ENCODE measurements at regions not wholly inside any gene's neighbourhood (a gene's known extent, or its start where the extent isn't known, plus 50 kb on each side); places are given as distances from the start of the nearest gene placed in this dataset.

DNA sequence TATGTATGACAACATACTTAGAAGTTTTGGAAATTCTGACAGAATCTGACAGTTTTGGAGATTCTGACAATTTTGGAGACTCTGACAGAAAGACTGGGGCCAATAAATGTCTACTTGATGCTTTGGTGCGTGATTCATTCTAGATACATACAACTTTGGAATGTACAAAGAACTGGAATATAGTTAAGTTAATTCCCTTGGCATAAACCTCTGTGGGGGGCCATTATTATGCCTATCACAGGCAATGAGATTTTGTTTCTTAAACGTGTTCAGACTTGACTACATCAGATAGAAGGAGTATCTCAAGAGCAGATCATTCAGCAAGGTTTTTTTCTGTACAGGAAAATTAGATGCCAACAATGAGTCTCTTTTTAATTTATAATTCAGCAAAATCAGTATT is 617.6 kb upstream of the ZNF717 start:
- TF ChIP-seq, protein P1, sequence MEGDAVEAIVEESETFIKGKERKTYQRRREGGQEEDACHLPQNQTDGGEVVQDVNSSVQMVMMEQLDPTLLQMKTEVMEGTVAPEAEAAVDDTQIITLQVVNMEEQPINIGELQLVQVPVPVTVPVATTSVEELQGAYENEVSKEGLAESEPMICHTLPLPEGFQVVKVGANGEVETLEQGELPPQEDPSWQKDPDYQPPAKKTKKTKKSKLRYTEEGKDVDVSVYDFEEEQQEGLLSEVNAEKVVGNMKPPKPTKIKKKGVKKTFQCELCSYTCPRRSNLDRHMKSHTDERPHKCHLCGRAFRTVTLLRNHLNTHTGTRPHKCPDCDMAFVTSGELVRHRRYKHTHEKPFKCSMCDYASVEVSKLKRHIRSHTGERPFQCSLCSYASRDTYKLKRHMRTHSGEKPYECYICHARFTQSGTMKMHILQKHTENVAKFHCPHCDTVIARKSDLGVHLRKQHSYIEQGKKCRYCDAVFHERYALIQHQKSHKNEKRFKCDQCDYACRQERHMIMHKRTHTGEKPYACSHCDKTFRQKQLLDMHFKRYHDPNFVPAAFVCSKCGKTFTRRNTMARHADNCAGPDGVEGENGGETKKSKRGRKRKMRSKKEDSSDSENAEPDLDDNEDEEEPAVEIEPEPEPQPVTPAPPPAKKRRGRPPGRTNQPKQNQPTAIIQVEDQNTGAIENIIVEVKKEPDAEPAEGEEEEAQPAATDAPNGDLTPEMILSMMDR (IDR thresholded peaks at IDR 0.05; ENCODE audit: low read depth, low read length, missing control alignments), result no peak
- H3K4me3 ChIP-seq (replicated peaks; ENCODE audit: low read depth, low read length), result no peak overlapping the region
- no peak for DNase-seq (ENCODE audit: extremely low read depth, low read depth)

DNA sequence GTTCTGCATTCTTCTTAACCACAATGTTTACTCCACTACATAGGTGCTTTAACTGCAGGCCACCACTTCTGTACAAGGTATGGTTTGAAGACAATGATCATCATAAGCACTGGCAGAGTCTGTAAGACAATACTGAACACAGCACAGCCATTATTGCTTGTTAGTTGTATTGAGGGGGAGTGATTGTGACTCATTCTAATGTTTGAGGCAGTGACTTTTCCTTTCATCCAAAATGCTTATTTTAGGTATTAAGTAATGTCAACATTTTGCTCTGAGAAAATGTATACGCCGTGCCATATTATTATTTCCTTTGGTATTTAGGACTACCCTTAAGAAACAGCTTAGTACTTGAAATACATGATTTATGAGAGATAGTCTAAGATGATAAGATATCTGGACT is 618.2 kb upstream of the ZNF717 start:
- TF ChIP-seq, protein P1 (IDR thresholded peaks at IDR 0.05; ENCODE audit: low read depth, low read length, missing control alignments), result no peak
- no peak overlapping the region for H3K4me3 ChIP-seq (replicated peaks; ENCODE audit: low read depth, low read length)
- no peak for DNase-seq (ENCODE audit: extremely low read depth, low read depth)

DNA sequence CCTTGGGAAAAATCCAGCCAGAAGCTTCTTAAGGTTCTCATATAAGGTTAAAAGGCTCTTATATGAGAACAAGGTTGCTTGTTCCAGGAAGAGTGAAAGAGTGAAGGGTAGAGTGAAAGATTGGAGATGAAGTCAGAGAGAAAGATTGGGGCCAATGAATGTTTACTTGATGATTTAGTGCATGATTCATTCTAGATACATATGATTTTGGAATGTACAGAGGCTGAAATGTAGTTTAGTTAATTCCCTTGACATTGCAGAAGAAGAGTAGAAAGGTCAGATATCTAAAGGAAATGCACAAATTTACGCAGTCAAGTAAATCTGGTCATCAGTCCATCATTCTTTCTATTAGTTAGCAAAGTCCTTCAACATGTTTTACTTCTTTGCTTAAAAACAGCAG is 619.8 kb upstream of the ZNF717 start:
- DNase-seq (ENCODE audit: extremely low read depth, low read depth), result no peak
- TF ChIP-seq, protein P1 (IDR thresholded peaks at IDR 0.05; ENCODE audit: low read depth, low read length, missing control alignments), result no peak
- H3K4me3 ChIP-seq (replicated peaks; ENCODE audit: low read depth, low read length), result no peak overlapping the region

DNA sequence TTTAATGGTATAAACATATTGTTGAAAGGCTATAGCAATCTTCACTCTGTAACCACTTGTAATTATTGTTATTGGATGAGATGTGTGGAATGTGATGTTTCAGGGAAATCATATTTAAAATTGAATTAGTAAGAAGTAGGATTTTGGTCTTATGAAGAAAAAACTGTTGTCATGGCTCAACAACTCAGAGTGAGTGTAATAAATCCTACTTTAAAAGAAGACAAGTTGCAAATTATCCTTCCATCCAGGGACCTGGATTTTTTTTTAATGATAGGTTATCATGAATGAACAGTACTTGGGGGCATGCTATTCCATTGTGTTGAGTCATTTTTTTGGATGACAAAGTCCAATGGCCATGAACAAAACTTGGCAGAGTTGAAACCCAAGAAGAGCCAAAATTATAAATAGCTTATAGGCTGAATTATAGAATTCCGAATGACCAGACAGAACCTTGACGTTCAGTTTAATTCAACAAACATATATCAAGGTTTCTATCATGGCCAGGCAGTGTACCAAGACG is 625.5 kb upstream of the ZNF717 start:
- TF ChIP-seq, protein P1 (IDR thresholded peaks at IDR 0.05; ENCODE audit: low read depth, low read length, missing control alignments), result no peak
- no peak overlapping the region for H3K4me3 ChIP-seq (replicated peaks; ENCODE audit: low read depth, low read length)
- no peak for DNase-seq (ENCODE audit: extremely low read depth, low read depth)

DNA sequence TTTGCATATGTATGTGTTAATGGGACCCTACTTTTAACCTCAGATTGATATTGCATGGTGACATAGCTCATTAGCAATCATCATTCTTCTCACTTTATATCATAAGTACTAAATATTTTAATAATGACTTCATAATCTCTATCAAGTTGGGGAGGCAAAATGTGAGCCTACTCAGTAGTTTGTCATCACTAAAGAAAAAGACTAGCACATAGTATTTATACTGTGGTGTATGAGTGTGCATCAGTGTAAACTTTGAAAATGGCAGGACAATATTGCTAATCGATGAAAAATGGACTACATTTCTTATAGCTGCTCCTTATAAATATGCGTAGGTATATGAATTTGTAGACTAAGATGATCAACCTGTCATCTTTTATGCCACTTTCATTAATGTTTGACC is 624.5 kb upstream of the ROBO2 start:
- TF ChIP-seq, protein P1 (IDR thresholded peaks at IDR 0.05; ENCODE audit: low read depth, low read length, missing control alignments), result no peak
- no peak overlapping the region for H3K4me3 ChIP-seq (replicated peaks; ENCODE audit: low read depth, low read length)
- DNase-seq (ENCODE audit: extremely low read depth, low read depth), result no peak

DNA sequence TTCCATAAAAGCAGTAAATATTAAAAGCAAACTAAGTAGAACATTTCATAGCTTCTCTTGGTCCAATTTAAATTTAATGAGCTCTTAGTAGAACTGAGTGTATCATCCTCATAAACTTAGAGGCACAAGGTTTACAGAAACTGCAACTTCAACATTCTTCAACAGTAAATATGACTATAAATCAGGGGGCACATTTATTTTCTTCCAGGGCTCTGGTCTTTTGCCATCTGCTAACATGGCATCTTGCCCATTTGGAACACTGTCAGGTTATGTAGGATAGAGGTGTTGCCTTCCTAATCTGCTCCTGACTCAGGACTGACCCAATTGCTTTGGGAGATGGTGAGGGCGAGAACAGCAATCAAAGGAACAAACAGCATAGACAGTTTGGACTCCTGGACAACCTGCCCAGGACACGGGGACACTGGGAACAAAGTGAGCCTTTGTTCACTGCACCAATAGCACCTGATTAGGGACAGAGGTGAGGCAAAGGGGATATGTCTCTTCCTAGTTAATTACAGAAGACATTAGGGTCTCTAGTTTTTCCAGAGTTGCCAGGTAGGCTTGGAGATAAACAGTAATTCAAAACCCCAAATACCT is 610.2 kb upstream of the ROBO2 start:
- TF ChIP-seq, protein P1 (IDR thresholded peaks at IDR 0.05; ENCODE audit: low read depth, low read length, missing control alignments), result no peak
- DNase-seq (ENCODE audit: extremely low read depth, low read depth), result no peak
- H3K4me3 ChIP-seq (replicated peaks; ENCODE audit: low read depth, low read length), result no peak overlapping the region

DNA sequence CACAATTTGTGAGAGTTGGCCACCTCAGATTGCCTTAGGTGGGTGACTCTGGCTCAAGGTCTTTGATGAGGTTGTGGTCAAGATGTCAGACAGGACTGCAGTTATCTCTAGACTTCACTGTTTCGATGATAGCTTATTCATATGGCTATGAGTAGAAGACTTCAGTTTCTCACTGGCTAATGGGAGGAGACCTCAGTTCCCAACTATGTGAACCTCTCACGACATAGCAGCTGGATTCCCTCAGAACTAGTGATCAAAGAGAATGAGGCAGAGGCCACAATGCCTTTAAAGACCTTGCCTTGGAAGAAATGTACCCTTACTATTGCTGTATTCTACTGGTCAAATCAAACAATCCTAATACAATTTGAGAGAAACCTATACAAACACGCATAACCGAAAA is 607.5 kb upstream of the ROBO2 start:
- TF ChIP-seq, protein P1 (IDR thresholded peaks at IDR 0.05; ENCODE audit: low read depth, low read length, missing control alignments), result no peak
- H3K4me3 ChIP-seq (replicated peaks; ENCODE audit: low read depth, low read length), result no peak overlapping the region
- DNase-seq (ENCODE audit: extremely low read depth, low read depth), result no peak
